Stimulated activated CD4-positive, alpha-beta T cell treated with anti-CD3 and anti-CD28 coated beads, Interleukin-4, amount 100 ng/mL, for 1 hour (primary cell): ENCODE measurements at regions not wholly inside any gene's neighbourhood (a gene's known extent, or its start where the extent isn't known, plus 50 kb on each side); places are given as distances from the start of the nearest gene placed in this dataset.
"Not testable (repeated sequence)": the region's sequence is repeated elsewhere in the genome, so short reads cannot be mapped to it uniquely, and the experiment has no call there.

Experiments used
- DNase-seq: peaks from one replicate; pipeline ENCODE4 v3.0.0-alpha.2; 2020

DNA sequence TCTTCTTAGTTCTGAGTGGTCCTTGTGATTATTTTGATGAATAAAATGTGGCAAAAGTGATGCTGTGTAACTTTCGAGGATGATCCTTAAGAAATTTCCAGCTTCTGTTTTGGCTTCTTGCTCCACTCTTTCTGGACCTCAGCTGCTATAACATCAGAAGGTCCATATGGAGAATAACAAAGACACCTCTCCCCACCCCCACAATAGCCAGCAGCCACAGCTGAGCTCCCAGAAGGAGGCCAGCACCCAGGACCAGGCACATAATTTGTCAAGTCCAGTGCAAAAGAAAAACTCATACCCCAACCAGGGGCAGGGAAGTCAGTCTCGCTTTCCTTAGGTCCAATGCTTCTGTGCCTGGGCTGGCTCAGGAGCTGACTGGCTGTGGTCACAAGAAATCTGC is 357.6 kb downstream of the RFC3 start:
- no peak for DNase-seq

DNA sequence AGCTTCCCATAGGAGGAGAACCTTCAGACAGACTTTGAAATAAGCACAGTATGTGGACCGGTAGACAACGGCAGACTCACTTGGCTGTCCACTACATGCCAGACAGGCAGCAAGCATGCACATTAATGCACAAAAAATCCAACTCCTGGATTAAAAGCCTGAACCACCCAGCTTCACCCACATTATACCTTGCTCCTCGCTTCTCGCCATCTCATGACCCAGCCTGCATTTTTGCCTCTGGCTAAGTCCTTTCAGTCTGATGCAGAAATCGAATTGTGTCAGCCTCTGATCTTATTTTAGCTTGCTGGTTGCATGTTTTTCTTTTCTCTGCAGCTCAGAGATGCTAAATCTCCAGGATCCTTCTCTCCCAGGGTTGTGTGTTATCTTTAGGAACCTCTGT is 358.7 kb downstream of the RFC3 start:
- DNase-seq = no peak

DNA sequence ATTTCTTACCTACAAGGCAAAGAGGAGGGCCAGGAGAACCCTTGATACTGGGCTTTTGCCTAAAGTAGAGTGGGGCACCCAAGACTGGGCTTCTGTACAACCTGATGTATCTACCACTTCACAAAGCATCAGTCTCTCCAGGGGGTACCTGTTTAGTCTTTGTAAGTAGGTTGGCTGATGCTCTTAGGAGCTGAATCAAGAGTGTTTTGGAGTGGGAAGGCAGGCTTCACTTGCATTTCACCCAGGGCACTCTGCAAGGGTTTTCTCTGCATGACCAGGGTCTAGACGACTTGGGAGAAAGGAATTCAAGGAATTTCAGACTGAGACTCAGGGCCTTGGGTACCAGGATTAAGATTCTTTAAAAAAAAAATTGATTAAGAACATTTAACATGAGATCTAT is 361.5 kb downstream of the RFC3 start:
- DNase-seq = no peak

DNA sequence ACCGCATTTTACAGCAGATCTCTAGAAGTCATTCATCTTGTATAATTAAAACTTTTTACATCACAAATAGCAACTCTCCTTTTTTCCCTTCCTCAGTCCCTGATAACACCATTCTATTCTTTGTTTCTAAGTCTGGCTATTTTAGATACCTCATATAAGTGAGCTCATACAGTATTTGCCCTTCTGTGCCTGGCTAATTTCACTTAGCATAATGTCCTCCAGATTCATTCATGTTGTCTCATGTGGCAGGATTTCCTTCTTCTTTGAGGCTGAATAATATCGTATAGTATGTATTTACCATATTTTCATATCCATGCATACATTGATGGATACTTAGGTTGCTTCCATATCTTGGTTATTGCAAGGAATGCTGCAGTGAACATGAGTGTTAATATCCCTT is 362.0 kb downstream of the RFC3 start:
- no peak for DNase-seq

DNA sequence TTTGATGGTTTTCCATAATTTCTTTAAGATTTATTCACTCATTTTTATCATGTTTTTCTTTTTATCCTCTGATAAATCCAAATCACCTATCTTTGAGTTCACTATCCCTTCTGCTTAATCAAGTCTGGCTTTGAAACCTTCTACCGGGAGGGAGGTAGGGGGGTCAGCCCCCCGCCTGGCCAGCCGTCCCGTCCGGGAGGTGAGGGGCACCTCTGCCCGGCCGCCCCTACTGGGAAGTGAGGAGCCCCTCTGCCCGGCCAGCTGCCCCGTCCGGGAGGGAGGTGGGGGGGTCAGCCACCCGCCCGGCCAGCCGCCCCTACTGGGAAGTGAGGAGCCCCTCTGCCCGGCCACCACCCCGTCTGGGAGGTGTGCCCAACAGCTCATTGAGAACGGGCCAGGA is 363.3 kb downstream of the RFC3 start:
- DNase-seq = not testable (repeated sequence)

DNA sequence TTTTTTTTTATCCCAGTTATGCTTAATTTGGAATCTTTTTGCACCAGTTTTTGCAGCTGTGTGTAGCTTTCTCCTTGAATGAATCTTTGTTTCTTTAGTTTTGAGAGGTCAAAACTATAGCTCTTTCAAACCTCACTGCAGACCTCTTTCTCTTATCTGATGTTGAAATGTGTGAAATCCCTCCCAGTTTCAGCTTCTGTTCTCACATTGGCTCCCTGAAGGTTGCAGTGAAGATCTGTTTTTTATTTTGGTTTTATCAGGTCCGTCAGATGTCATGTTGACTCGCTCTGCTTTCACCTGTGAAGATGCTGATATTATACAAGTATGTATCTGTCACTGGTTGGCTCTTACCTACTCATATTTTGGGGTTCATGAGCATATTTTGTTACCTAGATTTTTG is 372.0 kb downstream of the RFC3 start:
- DNase-seq = no peak

DNA sequence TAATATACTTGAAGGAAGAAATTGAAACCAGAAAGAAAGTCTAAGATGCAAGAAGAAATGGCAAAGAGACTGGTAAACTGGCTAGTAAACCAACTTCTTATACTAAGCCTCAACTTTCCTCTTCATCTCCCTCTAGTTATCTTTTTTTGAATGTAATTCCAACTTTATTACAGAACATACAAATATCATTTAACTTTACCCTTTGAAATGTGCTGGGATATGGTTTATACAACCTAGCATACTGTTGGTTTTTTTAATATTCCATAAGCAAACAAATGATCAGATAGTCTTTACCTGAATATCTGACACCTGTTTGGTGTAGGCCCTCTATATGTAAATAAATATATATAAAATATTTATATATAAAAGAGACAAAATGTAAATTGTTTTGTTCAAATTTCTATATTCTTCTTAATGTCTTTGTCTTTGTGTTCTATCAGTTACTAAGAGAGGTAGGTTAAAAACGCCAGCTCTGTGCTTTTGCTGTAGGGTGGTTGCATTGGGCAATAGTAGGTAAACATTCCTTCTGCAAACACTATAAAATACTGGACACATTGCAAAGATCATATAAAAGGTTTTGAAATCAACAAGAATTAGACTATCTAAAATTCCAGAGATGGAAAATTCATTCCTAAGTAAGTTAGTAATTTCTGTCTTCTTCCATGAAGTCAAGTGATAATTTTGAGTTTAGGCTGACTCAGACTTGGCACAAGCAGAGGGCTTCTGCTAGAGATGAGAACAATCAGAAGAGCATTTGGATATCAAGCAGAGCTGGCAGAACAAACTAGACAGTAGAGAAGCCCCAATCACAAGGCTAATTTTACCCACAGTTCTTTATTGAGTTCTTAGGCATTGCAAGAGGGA is 383.3 kb downstream of the RFC3 start:
- no peak for DNase-seq

DNA sequence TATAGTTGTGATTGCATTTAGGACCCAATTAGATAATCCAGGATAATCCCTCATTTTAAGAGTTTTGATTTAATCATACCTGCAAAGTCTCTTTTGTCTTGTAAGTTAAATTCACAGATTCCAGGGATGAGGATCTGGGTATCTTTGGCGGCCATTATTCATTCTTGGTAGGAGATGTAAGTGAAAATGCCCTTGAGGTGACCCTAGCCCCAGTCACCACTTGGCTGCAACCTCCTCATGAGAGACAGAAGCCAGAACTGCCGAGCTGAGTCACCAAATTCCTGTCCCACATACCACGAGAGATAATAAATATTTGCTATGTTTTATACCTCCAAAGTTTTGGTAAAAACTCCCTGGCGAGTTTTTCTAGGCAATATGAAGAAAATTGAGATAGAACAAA is 389.4 kb downstream of the RFC3 start:
- DNase-seq = no peak

DNA sequence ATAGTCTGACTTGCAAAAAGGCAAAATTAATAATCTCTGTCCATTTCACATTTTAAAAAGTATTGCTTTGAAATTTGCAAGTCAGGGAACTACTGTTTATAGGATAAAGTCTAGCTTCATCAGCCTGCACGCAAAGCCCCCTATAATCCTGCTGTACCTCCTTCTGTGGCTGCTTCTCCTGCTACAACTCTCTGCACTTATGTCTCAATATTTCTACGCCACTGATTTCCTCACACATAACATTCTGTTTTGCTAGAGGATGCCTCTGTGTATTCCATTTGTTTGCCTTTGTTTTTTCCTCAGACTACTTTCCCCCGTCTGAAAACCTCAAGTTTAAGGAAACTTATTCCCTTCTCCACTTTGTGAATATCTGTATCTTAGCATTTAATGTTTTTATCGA is 389.9 kb downstream of the RFC3 start:
- DNase-seq = no peak

DNA sequence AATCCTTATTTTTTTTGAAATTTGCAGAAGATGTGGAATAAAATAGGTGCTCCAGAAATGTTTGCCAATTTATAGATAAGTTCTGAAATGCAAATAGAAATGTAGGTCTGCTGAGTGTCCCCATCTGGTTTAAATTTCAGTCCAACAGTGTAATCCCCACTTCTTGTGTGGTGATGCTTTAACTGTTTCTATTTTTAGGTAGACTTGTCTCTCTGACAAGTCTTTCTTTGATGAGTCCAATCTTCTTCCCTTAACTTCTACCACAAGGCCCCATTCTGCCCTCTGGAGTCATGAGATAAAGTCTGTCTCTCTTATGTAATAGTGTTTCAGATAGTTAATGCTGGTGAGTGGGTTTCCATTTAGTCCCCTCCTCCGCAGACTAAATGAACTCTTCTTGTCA is 390.4 kb downstream of the RFC3 start:
- no peak for DNase-seq

DNA sequence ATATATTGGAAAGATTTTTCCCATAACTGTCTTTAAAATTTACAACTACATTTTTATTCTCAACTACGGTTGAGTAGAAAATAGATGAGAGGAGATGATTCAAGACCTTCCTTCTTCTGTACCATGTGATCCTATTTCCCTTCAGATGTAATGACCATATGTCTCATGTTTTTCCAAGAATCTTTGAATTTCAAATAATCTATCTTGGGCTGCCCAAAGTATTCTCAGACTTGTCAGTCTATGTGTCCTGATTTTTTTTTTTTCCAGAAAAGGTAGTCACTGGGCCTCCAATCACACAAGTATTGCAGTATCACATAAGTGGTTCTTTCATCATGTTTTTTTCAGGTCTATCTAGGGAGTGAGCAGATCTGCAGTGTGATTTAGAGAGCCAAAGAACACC is 392.4 kb downstream of the RFC3 start:
- DNase-seq = no peak

DNA sequence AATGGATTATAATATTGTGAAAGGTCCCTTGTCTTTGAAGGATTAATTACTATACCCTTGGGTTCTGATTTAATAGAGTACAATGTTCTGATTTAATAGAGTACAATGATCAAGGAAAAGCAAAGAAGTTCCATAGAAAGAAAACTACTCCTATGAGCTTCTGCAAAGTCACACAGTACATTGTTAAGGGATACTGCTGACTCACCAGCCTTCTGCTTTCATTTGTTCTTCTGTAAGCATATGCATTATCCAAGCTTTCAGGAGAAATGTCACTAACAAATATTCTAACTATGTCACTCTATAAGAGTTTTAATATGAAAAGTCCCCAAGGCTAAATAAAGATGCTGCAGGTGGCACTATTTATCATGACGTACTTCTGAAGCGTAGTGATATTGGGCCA is 396.7 kb downstream of the RFC3 start:
- no peak for DNase-seq

DNA sequence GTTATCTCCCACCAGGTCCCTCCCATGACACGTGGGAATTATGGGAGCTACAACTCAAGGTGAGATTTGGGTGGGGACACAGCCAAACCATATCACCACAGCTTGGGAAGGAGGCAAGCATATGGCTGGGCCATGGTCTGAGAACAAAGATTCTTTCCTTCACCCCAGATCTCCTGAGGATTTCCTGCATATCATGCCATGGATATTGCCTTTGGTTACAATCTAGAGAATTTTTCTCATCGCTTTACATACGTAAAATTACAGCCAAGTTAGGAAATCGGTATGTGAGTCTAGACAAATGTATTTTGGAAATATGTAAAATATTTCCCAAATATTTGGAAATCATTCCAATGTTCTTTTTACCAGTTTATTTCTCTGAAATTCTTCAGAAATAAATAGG is 398.3 kb downstream of the RFC3 start:
- DNase-seq = no peak

DNA sequence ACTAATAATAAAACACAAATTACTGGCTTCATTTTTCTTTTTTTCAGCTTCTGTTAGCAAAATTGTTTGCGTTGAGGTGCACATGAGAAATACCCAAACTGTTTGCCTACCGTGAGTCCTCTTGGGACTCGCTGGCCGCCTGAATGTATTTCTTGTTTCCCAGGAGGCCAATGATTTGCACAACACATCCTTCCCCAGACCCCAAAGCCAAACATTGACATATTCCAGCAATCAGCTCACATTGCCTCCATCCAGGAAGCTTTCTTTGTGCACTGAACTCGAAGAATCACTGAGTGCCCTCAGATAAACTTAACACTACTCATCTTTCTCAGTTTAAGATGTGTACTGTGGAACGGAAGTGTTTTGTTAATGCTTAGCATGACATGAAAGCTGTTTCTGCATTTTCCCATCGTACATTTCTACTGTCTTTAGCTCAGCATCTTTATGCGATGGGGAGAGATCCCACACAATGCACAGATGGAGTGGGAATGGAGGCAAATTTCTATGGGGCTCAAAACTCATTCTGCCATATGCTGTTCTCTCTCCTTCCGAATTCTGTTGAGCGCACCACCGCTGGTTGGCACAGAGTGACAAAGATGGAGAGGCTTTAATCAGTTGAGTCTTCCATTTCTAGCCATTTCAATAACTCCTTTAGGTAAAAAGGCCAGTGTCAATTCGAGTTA is 399.5 kb downstream of the RFC3 start:
- DNase-seq = no peak

DNA sequence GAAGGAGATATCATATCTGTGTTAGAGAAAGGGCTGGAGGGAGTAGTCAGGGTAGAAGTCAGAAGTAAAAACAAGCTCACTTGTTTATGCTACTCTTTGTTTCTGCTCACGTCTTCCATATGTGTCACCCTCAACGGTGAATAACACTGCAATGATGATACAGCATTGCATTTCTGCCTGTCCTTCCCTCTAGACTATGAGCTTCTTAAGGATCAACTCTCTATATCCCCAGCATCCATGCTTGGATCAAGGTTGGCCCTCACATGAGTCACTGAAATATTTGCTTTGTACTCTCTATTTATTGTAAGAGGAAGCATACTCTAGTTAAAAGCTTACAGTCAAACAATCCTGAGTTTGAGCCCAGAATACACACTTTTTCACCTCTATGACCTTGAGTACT is 406.0 kb downstream of the RFC3 start:
- no peak for DNase-seq

DNA sequence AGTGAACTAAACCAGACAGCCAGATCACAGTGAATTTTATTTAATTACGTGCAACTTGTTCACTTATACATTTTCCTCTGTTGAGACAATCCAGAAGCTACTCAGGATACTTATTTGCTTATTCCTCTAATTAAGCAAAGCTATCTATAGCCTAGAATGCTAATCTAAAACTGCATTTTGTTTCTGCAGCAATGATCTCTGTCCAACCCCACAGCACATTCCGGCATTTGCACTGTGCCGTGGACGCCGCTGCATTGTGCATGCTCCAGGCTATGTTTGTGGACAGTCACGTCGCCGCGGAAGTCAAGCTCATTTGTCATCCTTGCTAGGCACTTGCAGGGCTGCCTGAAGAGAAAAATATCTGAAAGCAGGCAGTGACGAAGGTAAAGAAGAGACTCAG is 406.9 kb downstream of the RFC3 start:
- DNase-seq = no peak

DNA sequence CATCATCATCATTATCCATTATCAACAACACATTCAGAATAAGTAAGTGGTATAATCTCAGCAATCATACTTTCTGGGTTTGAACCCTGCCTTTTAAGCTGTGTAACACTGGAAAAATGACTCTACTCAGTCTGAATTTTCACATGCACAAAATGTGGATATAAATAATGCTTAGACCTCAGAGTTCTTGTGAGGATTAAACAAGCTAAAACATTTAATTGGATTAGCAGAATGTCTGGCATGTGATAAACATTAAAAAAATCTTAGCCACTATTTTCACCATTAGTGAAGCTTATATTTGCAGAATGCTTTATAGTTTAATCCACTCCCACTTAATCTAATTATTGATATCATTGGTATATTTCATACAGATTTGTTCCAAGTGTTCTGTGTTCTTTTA is 412.3 kb downstream of the RFC3 start:
- DNase-seq = no peak

DNA sequence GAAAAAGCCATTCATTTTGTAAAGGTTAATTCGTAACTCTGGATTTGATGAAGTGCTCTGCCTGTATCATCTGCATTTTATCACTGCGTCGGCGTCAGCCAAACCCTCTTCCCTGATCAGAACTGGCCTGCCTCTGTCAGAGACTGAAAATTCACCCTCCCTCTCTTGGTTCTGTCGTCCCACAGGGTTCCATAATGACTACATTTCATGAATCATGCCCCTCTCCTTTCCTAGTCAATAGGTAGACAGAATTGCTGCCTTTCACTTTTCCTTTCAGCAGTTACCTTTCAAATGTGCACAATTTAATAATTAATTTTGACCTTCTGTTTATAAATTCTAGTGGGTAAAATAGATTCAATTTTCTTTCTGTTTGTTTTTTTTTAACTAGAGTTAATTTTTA is 423.4 kb downstream of the RFC3 start:
- no peak for DNase-seq

DNA sequence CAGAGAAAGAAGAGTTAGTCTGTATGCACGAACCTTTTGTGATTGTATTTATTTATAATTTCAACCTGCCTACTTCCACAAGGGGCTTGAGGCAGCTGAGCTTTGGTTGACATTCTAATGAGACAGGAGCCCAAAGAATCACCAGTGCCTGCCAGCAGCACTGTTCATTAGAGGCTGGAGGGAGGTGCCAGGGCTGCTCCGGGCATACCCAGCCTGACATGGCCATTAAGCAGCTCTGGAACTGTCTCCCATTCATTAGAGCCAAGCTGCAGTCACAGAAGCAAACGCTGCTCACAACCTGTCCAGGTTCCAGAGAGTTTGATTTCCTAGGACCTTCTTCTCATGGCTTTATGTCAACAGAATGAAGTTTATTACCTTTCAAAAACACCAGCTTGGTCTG is 425.5 kb downstream of the RFC3 start:
- no peak for DNase-seq

DNA sequence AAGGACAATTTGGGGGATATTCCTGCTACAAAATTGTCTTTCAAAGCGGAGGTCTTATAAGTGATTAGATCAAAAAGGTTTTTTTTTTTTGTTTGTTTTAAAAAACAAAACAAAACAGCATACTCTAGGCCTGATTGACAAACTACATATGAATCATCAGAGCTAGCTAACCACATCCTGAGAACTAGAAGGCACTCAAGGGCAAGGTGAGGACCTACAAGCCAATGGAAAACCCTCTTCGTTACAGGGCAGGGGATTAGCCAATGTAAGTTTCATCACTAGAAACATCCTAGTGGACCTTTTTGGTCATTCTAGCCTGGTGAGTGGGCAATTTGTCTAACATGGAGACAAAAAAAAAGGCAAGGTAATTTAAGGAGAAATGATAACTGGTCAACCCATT is 428.6 kb downstream of the RFC3 start:
- DNase-seq = no peak

DNA sequence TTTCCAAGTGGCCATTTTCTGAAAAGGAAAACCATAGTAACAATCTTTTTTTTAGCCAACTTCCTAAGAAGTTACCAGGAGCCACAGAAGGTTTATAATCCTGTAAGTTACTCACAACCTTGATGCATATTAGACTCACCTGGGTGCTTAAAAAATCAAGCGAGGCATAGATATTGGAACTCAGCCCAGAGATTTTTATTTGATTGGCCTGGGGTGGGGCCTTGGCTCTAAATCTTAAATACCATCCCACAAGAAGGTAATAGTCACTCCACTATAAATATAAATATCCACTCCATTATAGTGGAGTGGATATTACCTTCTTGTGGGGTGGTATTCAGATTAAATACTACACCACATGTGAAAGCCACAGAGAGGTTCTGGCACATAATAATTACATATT is 429.6 kb downstream of the RFC3 start:
- DNase-seq = no peak

DNA sequence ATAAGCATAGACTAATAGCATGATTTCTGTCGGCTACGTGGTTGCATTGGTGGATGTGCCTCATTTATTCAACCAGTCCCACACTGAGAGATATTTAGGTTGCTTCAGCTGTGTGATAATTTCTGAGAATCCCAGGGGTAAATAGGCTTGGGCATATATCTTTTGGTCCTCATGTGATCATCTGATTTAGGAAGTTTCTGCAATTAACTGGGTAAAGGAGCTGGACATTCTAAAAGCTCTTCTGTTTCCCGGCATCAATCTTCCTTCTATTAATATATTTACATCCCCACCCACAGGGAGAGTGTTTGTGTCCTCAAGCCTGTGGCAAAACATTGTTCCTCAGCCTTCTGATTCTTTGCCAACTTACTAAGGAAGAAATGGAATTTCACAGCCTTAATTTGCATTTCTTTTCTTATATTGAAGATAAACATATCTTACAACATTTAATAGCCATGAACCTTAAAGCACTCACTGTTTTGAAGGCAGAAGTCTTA is 431.6 kb downstream of the RFC3 start:
- DNase-seq = no peak

DNA sequence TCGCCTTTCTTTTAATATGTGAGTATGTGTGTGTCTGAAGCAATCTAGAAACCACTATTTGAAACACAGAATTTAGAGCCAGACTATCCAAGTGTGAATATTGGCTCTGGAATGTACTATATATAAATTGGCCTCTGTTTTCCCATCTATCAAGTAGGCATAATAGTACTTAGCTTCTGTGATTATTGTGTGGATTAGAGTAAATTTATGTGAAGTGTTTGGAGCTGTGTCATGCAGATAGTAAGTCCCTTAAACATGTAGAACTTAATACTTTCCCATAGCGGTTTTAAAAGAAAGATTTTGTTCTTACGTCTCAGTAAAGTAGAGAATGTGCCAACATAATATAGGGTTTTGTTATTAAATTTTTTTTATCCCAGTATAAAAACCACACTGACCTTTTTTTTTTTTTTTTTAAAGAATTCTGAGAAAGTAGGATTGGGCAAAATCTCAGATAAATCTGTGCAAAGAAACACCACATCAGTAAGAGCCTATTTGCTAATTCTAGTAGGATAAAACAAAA is 432.3 kb downstream of the RFC3 start:
- DNase-seq = no peak

DNA sequence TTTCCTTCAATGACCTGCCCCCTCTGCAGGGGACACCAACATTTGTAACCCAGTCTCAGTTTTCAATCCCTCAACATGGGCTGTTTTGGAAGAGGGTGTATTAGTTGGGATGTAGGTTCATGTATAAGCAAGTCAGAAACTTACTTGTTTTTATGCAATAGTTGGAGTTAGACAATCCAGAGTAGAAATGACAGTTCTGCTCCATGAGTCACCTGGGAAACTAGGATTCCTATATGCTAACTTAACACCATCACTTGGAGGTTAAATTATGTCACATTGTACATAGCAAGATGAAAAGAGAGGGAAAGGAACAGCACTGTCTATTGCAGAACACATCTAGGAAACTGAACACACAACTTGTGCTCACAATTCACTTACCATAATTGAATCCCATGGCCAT is 436.4 kb downstream of the RFC3 start:
- no peak for DNase-seq
